ENCODE measurements at regions not wholly inside any gene's neighbourhood (a gene's known extent, or its start where the extent isn't known, plus 50 kb on each side); places are given as distances from the start of the nearest gene placed in this dataset.
"Not testable (repeated sequence)": the region's sequence is repeated elsewhere in the genome, so short reads cannot be mapped to it uniquely, and the experiment has no call there.

- H3K9me2 ChIP-seq (ENCODE audit: insufficient read depth), result no peaks in the 10 kb centered on the region
- no peaks in the 10 kb centered on the region for H3K9me3 ChIP-seq (ENCODE audit: insufficient read depth, low read depth)
- no peak overlapping the region for H3K27ac ChIP-seq
- intact Hi-C loops (cut with micrococcal nuclease; ENCODE audit: unreplicated experiment), result no loop called here
- DNase-seq, result no peak
- H3F3A ChIP-seq (ENCODE audit: insufficient read depth, low read depth), result no peaks in the 10 kb centered on the region
- H3K4me3 ChIP-seq, result no peak overlapping the region
- ChIA-PET POLR2A (ENCODE audit: unreplicated experiment) (no interaction called here), CTCF (no interaction called here)
- no peaks in the 10 kb centered on the region for H4K20me1 ChIP-seq (ENCODE audit: insufficient read depth)
- H3K27me3 ChIP-seq (ENCODE audit: insufficient read depth, low read depth), result no peaks in the 10 kb centered on the region
- H3K36me3 ChIP-seq (ENCODE audit: low read depth), result no peaks in the 10 kb centered on the region
- no peaks in the 10 kb centered on the region for H3K4me1 ChIP-seq (replicated peaks; ENCODE audit: insufficient read depth)
- no peak overlapping the region for H2AFZ ChIP-seq
- TF ChIP-seq CTCF (conservative IDR thresholded peaks at IDR 0.05) (no peak), EZH2 (IDR thresholded peaks at IDR 0.05; ENCODE audit: low read depth) (no peak)
- BruUV-seq (replicated peaks), result no TSS peak
- no peaks in the 10 kb centered on the region for H3K79me2 ChIP-seq (ENCODE audit: low read depth)
- no peak overlapping the region for H3K4me2 ChIP-seq
Observed at GRCh38 chr2:52340171-52340570, 1308.2 kb upstream of the NRXN1 start.

GRCh38 chr2:52337786-52338185 lies 1305.9 kb upstream of the NRXN1 start:
- H3K27me3 ChIP-seq (ENCODE audit: insufficient read depth, low read depth); H3K4me3 ChIP-seq; H3K36me3 ChIP-seq (ENCODE audit: low read depth); intact Hi-C loops (cut with micrococcal nuclease; ENCODE audit: unreplicated experiment); DNase-seq; H3K79me2 ChIP-seq (ENCODE audit: low read depth); H4K20me1 ChIP-seq (ENCODE audit: insufficient read depth); H3K9me3 ChIP-seq (ENCODE audit: insufficient read depth, low read depth); H3K4me1 ChIP-seq (replicated peaks; ENCODE audit: insufficient read depth); POLR2A ChIA-PET (ENCODE audit: unreplicated experiment); H3F3A ChIP-seq (ENCODE audit: insufficient read depth, low read depth); H3K27ac ChIP-seq; H3K9me2 ChIP-seq (ENCODE audit: insufficient read depth); CTCF ChIA-PET; BruUV-seq (replicated peaks); H3K4me2 ChIP-seq; H2AFZ ChIP-seq: not testable (repeated sequence)

- Histone ChIP-seq H3K4me2 (no peak overlapping the region), H3K4me3 (no peak overlapping the region), H2AFZ (no peak overlapping the region), H4K20me1 (ENCODE audit: insufficient read depth) (no peaks in the 10 kb centered on the region), H3F3A (ENCODE audit: insufficient read depth, low read depth) (no peaks in the 10 kb centered on the region), H3K27ac (no peak overlapping the region), H3K36me3 (ENCODE audit: low read depth) (no peaks in the 10 kb centered on the region), H3K79me2 (ENCODE audit: low read depth) (no peaks in the 10 kb centered on the region), H3K27me3 (ENCODE audit: insufficient read depth, low read depth) (no peaks in the 10 kb centered on the region), H3K9me3 (ENCODE audit: insufficient read depth, low read depth) (no peaks in the 10 kb centered on the region), H3K4me1 (replicated peaks; ENCODE audit: insufficient read depth) (no peaks in the 10 kb centered on the region), H3K9me2 (ENCODE audit: insufficient read depth) (no peaks in the 10 kb centered on the region)
- TF ChIP-seq CTCF (conservative IDR thresholded peaks at IDR 0.05), result no peak
- no peak for TF ChIP-seq EZH2 (IDR thresholded peaks at IDR 0.05; ENCODE audit: low read depth)
- CTCF ChIA-PET, result no interaction called here
- BruUV-seq (replicated peaks), result no TSS peak
- POLR2A ChIA-PET (ENCODE audit: unreplicated experiment), result no interaction called here
- DNase-seq, result no peak
- intact Hi-C loops (cut with micrococcal nuclease; ENCODE audit: unreplicated experiment), result no loop called here
Observed at GRCh38 chr2:52336951-52337350, 1305.0 kb upstream of the NRXN1 start.

- Histone ChIP-seq H2AFZ (no peak overlapping the region), H3K27me3 (ENCODE audit: insufficient read depth, low read depth) (no peaks in the 10 kb centered on the region), H3K9me3 (ENCODE audit: insufficient read depth, low read depth) (no peaks in the 10 kb centered on the region), H4K20me1 (ENCODE audit: insufficient read depth) (no peaks in the 10 kb centered on the region), H3K4me3 (no peak overlapping the region), H3K27ac (no peak overlapping the region), H3K79me2 (ENCODE audit: low read depth) (no peaks in the 10 kb centered on the region), H3K36me3 (ENCODE audit: low read depth) (no peaks in the 10 kb centered on the region), H3K4me1 (replicated peaks; ENCODE audit: insufficient read depth) (no peaks in the 10 kb centered on the region), H3F3A (ENCODE audit: insufficient read depth, low read depth) (no peaks in the 10 kb centered on the region), H3K9me2 (ENCODE audit: insufficient read depth) (no peaks in the 10 kb centered on the region), H3K4me2 (no peak overlapping the region)
- intact Hi-C loops (cut with micrococcal nuclease; ENCODE audit: unreplicated experiment), result no loop called here
- CTCF ChIA-PET, result no interaction called here
- TF ChIP-seq CTCF (conservative IDR thresholded peaks at IDR 0.05) (no peak), EZH2 (IDR thresholded peaks at IDR 0.05; ENCODE audit: low read depth) (no peak)
- BruUV-seq (replicated peaks), result no TSS peak
- no peak for DNase-seq
- POLR2A ChIA-PET (ENCODE audit: unreplicated experiment), result no interaction called here
Observed at GRCh38 chr2:52335727-52336126, 1303.8 kb upstream of the NRXN1 start.

Measured in PC-9 (cell line).